A549 (cell line): ENCODE measurements at regions not wholly inside any gene's neighbourhood (a gene's known extent, or its start where the extent isn't known, plus 50 kb on each side); places are given as distances from the start of the nearest gene placed in this dataset.

Experiments
- ATAC-seq, 2 experiments: fragments of 200-7000 bp in 1 of 2; fragments of >200 bp in 1 of 2; cut with Nextera tagmentation in 1 of 2; cut with Tn5 transposase in 1 of 2; 3 replicates each; pipeline versions ENCODE4 v1.8.0 to v1.9.1; 2018 to 2020; ENCODE audit warnings: mild to moderate bottlenecking in 1 of 2, moderate library complexity in 1 of 2
- CTCF ChIA-PET: fragments of 300-600 bp; sonication (Branson Sonifier 250); formaldehyde crosslinking; extraction: SDS; loops from one replicate; lab custom pipeline; 2021; ENCODE audit warnings: antibody characterized with exemption, inconsistent platforms; lab: Yijun Ruan, JAX
- POLR2A ChIA-PET: fragments of 350-600 bp; formaldehyde crosslinking; extraction: SDS; loops from one replicate; lab custom pipeline; 2021; ENCODE audit warnings: antibody characterized with exemption, inconsistent platforms; lab: Yijun Ruan, JAX
- DNase-seq, 2 experiments: peaks; one replicate each; pipeline versions ENCODE4 v3.0.0 to v3.0.0-alpha.2; 2011 to 2016; ENCODE audit warnings: low read depth in 1 of 2, low spot score in 1 of 2
- FAIRE-seq: peaks from 2 replicates; lab custom pipeline; 2011; peaks lifted over from hg19 to GRCh38; lab: Jason Lieb, UNC
- H3K27ac ChIP-seq, 2 experiments: fragments of >200 bp; sonication (Bioruptor Twin); formaldehyde crosslinking; 3 replicates each; pipeline ENCODE4 v1.5.1; 2016 to 2017
- H3K4me1 ChIP-seq: fragments of >200 bp; sonication (Bioruptor Twin); formaldehyde crosslinking; 3 replicates; pipeline ENCODE4 v1.6.1; 2016
- H3K4me2 ChIP-seq: fragments of >200 bp; sonication (Bioruptor Twin); formaldehyde crosslinking; 3 replicates; pipeline ENCODE4 v1.6.1; 2016
- H3K4me3 ChIP-seq: fragments of >200 bp; sonication (Bioruptor Twin); formaldehyde crosslinking; 3 replicates; pipeline ENCODE4 v1.5.1; 2016
- H3K9me3 ChIP-seq: fragments of >200 bp; sonication (Bioruptor Twin); formaldehyde crosslinking; 3 replicates; pipeline ENCODE4 v1.6.1; 2016
- BHLHE40 ChIP-seq: IDR thresholded peaks from 2 replicates; pipeline ENCODE4 v1.6.1; 2012; ENCODE audit warnings: low read depth, low read length, inconsistent platforms
- EHF ChIP-seq: fragments of 250-450 bp; sonication (Bioruptor Pico); IDR thresholded peaks from 2 replicates; pipeline ENCODE4 v1.5.0; 2020; ENCODE audit warnings: mild to moderate bottlenecking
- EHMT2 ChIP-seq: fragments of 200-600 bp; sonication (generic); IDR thresholded peaks from 2 replicates; pipeline ENCODE4 v1.6.1; 2016; ENCODE audit warnings: antibody characterized with exemption, low read depth, mild to moderate bottlenecking, moderate library complexity
- ELK1 ChIP-seq: fragments of 150-350 bp; IDR thresholded peaks from 2 replicates; pipeline ENCODE4 v1.6.1; 2014; ENCODE audit warnings: low read depth, mild to moderate bottlenecking, low read length
- ESRRA ChIP-seq: fragments of 150-350 bp; IDR thresholded peaks from 2 replicates; pipeline ENCODE4 v1.6.1; 2014; ENCODE audit warnings: mild to moderate bottlenecking, low read length, borderline replicate concordance
- FOSB ChIP-seq: fragments of 250-450 bp; sonication (Bioruptor Pico); IDR thresholded peaks from 2 replicates; pipeline ENCODE4 v1.5.0; 2020; ENCODE audit warnings: mild to moderate bottlenecking, moderate library complexity
- FOSL2 ChIP-seq, 2 experiments: fragments of 450-650 bp in 1 of 2; fragments of >200 bp in 1 of 2; sonication (Bioruptor Twin) in 1 of 2; formaldehyde crosslinking; IDR thresholded peaks; 2 replicates each; pipeline versions ENCODE4 v1.5.0 to v1.6.1; 2016 to 2020; ENCODE audit warnings: mild to moderate bottlenecking in 1 of 2, moderate library complexity in 1 of 2
- FOXS1 ChIP-seq: fragments of 250-450 bp; sonication (Bioruptor Pico); IDR thresholded peaks from 2 replicates; pipeline ENCODE4 v1.5.0; 2020; ENCODE audit warnings: mild to moderate bottlenecking, moderate library complexity
- HDAC2 ChIP-seq: fragments of 200-600 bp; sonication (generic); IDR thresholded peaks from 2 replicates; pipeline ENCODE4 v1.6.1; 2016
- HEYL ChIP-seq: fragments of 250-450 bp; sonication (Bioruptor Pico); IDR thresholded peaks from 2 replicates; pipeline ENCODE4 v1.8.0; 2021; ENCODE audit warnings: mild to moderate bottlenecking, moderate library complexity
- HOXA7 ChIP-seq: fragments of 250-450 bp; sonication (Bioruptor Pico); IDR thresholded peaks from 2 replicates; pipeline ENCODE4 v1.5.0; 2020; ENCODE audit warnings: mild to moderate bottlenecking, moderate library complexity
- HOXB13 ChIP-seq: fragments of 250-450 bp; sonication (Bioruptor Pico); IDR thresholded peaks from 2 replicates; pipeline ENCODE4 v1.5.0; 2020; ENCODE audit warnings: low read depth, mild to moderate bottlenecking, moderate library complexity
- JUN ChIP-seq, 2 experiments: fragments of >200 bp; sonication (Bioruptor Twin); formaldehyde crosslinking; IDR thresholded peaks; 2 replicates in 1 of 2; 3 replicates in 1 of 2; pipeline ENCODE4 v1.6.1; 2016 to 2017
- JUNB ChIP-seq: fragments of >200 bp; sonication (Bioruptor Twin); formaldehyde crosslinking; IDR thresholded peaks from 2 replicates; pipeline ENCODE4 v1.6.1; 2016
- KDM1A ChIP-seq: fragments of 200-600 bp; sonication (generic); IDR thresholded peaks from 2 replicates; pipeline ENCODE4 v1.6.1; 2016; ENCODE audit warnings: low read depth, mild to moderate bottlenecking
- KDM5A ChIP-seq: fragments of 200-600 bp; sonication (generic); IDR thresholded peaks from 2 replicates; pipeline ENCODE4 v1.6.1; 2016; ENCODE audit warnings: antibody characterized with exemption, mild to moderate bottlenecking
- MAFK ChIP-seq: fragments of 450-650 bp; IDR thresholded peaks from 2 replicates; pipeline ENCODE4 v1.6.1; 2014; ENCODE audit not compliant: partially characterized antibody
- MYC ChIP-seq: IDR thresholded peaks from 2 replicates; pipeline ENCODE4 v1.6.1; 2012; ENCODE audit warnings: mild to moderate bottlenecking, inconsistent platforms, low read length, improper control_type of control experiment, borderline replicate concordance
- PBX3 ChIP-seq: IDR thresholded peaks from 2 replicates; pipeline ENCODE4 v1.6.1; 2012
- PHF8 ChIP-seq: fragments of 200-600 bp; sonication (generic); IDR thresholded peaks from 2 replicates; pipeline ENCODE4 v1.6.1; 2016; ENCODE audit warnings: low read depth, mild to moderate bottlenecking, antibody characterized with exemption, moderate library complexity, borderline replicate concordance
- RCOR1 ChIP-seq: fragments of 150-350 bp; IDR thresholded peaks from 2 replicates; pipeline ENCODE4 v1.6.1; 2014; ENCODE audit warnings: antibody characterized with exemption, low read length, low read depth
- TP53 ChIP-seq: fragments of 250-450 bp; sonication (Bioruptor Pico); IDR thresholded peaks from 2 replicates; pipeline ENCODE4 v1.5.0; 2021; ENCODE audit warnings: mild to moderate bottlenecking, moderate library complexity
- ZC3H11A ChIP-seq: fragments of 450-650 bp; IDR thresholded peaks from 2 replicates; pipeline ENCODE4 v1.6.1; 2014; ENCODE audit warnings: antibody characterized with exemption, mild to moderate bottlenecking
- ZNF302 ChIP-seq: fragments of 250-450 bp; sonication (Bioruptor Pico); IDR thresholded peaks from 2 replicates; pipeline ENCODE4 v1.9.0; 2021; ENCODE audit warnings: inconsistent platforms, mild to moderate bottlenecking, moderate library complexity
- WGBS: methylation state at CpG from one replicate; pipeline ENCODE4 v1.1.6; 2017; ENCODE audit errors: missing lambda C conversion rate; 5-methylcytosine and 5-hydroxymethylcytosine counted together
- TF ChIP-seq, protein P1 (sequence below): fragments of 250-450 bp; sonication (Bioruptor Pico); IDR thresholded peaks from 2 replicates; pipeline ENCODE4 v1.5.0; 2021; ENCODE audit warnings: mild to moderate bottlenecking, moderate library complexity, borderline replicate concordance
- TF ChIP-seq, protein P2 (sequence below): IDR thresholded peaks from 2 replicates; pipeline ENCODE4 v1.6.1; 2012
- TF ChIP-seq, protein P3 (sequence below): fragments of 250-450 bp; sonication (Bioruptor Pico); IDR thresholded peaks from 2 replicates; pipeline ENCODE4 v1.5.0; 2020; ENCODE audit warnings: low read depth, mild to moderate bottlenecking, moderate library complexity

DNA sequence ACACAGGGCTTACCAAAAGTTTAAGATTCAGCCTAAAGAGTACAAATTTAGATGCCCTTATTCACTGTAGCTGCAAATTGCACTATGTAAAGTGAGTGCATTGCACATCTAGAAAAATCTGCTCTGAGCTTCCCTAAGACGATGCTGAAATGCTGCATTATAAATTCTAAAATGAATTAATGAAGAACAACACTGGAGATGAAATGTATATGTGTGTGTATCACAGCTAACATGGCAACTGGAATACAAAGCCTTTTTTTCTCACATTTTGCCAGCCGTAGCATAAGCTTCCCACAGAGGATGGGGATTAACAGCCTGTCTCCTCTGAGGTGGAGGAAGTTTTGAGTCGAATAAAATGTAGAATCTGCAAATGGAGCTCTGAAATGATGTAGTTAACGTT lies 338.3 kb upstream of the ZEB2 start:
- no peak for ATAC-seq
- ChIA-PET CTCF (no interaction called here), POLR2A (no interaction called here)

DNA sequence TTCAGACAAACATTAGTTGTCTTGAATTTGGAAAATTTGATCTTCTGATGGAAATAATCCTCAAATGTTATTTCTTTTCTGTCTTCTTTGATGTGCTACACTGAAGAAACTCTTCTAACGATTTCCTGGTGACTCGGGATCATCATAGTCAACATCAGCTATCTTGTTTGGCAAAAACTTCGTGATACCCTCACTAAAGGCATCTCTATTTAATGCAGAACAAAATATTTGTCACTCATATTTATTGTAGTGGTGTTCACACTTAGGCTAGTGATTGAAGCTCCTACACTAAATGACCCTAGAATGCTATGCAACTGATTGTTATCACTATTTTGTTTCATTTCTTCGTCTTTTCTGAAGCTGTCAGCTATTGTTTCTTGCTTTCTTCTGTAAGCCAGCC lies 334.7 kb upstream of the ZEB2 start:
- DNase-seq: no peak
- Histone ChIP-seq H3K4me2 (no peak overlapping the region), H3K27ac (no peak overlapping the region), H3K9me3 (peaks cover 4% of the 10 kb centered on the region; the same call in 2 of the 3 replicates), H3K4me3 (no peak overlapping the region), H3K4me1 (no peaks in the 10 kb centered on the region)
- ChIA-PET CTCF (no interaction called here), POLR2A (no interaction called here)
- 55% methylated on average over 4 of the region's 4 CpGs for WGBS
- TF ChIP-seq EHF (CRISPR knock-in tag): no peak
- no peak for TF ChIP-seq FOSB (CRISPR knock-in tag)
- TF ChIP-seq EHMT2: no peak
- TF ChIP-seq KDM5A: no peak
- TF ChIP-seq RCOR1: no peak
- TF ChIP-seq PHF8: no peak
- TF ChIP-seq BHLHE40: no peak
- no peak for TF ChIP-seq HDAC2
- TF ChIP-seq, protein P1, sequence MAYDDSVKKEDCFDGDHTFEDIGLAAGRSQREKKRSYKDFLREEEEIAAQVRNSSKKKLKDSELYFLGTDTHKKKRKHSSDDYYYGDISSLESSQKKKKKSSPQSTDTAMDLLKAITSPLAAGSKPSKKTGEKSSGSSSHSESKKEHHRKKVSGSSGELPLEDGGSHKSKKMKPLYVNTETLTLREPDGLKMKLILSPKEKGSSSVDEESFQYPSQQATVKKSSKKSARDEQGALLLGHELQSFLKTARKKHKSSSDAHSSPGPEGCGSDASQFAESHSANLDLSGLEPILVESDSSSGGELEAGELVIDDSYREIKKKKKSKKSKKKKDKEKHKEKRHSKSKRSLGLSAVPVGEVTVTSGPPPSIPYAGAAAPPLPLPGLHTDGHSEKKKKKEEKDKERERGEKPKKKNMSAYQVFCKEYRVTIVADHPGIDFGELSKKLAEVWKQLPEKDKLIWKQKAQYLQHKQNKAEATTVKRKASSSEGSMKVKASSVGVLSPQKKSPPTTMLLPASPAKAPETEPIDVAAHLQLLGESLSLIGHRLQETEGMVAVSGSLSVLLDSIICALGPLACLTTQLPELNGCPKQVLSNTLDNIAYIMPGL: no peak
- TF ChIP-seq FOSL2 (IDR thresholded peaks at IDR 0.05): no peak
- TF ChIP-seq FOSL2 (CRISPR knock-in tag; IDR thresholded peaks at IDR 0.05): no peak
- TF ChIP-seq PBX3: no peak
- TF ChIP-seq MAFK: no peak
- no peak for TF ChIP-seq JUN (IDR thresholded peaks at IDR 0.05)
- no peak for ATAC-seq
- no peak for FAIRE-seq

More for the DNA sequence above, 338.3 kb upstream of the ZEB2 start:
- DNase-seq (no peak), FAIRE-seq (no peak)
- H3K9me3 ChIP-seq: peaks cover 4% of the 10 kb centered on the region; the same call in 2 of the 3 replicates
- no peak overlapping the region for H3K27ac ChIP-seq
- H3K4me2 ChIP-seq: no peak overlapping the region
- WGBS: 65% methylated on average over 4 of the region's 4 CpGs
- H3K4me1 ChIP-seq: no peaks in the 10 kb centered on the region
- H3K4me3 ChIP-seq: no peak overlapping the region
- TF ChIP-seq HDAC2 (no peak), FOXS1 (CRISPR knock-in tag) (no peak), ZNF302 (CRISPR knock-in tag) (no peak), FOSB (CRISPR knock-in tag) (no peak), HOXA7 (no peak), MYC (no peak), KDM1A (no peak), ELK1 (no peak), HOXB13 (CRISPR knock-in tag) (no peak), ESRRA (no peak), HEYL (CRISPR knock-in tag) (no peak), TP53 (CRISPR knock-in tag) (no peak), ZC3H11A (no peak), JUNB (no peak), PHF8 (no peak), BHLHE40 (no peak)
- TF ChIP-seq, protein P1: no peak
- TF ChIP-seq, protein P2, sequence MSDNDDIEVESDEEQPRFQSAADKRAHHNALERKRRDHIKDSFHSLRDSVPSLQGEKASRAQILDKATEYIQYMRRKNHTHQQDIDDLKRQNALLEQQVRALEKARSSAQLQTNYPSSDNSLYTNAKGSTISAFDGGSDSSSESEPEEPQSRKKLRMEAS: no peak
- TF ChIP-seq, protein P3, sequence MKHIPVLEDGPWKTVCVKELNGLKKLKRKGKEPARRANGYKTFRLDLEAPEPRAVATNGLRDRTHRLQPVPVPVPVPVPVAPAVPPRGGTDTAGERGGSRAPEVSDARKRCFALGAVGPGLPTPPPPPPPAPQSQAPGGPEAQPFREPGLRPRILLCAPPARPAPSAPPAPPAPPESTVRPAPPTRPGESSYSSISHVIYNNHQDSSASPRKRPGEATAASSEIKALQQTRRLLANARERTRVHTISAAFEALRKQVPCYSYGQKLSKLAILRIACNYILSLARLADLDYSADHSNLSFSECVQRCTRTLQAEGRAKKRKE: no peak
